ENCODE measurements at regions not wholly inside any gene's neighbourhood (a gene's known extent, or its start where the extent isn't known, plus 50 kb on each side); places are given as distances from the start of the nearest gene placed in this dataset.

GRCh38 chr1:218948446-218948845, 225.2 kb upstream of the LYPLAL1 start:
- CTCF ChIA-PET = no interaction called here

GRCh38 chr1:218953386-218953785, 220.3 kb upstream of the LYPLAL1 start:
- ChIA-PET CTCF (interaction anchor here (0.9 kb wide), 1 partner anchor 159 kb away, joined by 3 read pairs; no protein-coding TSS in a partner anchor), SMC1A (ENCODE audit: uncharacterized antibody, unreplicated experiment) (no interaction called here), RAD21 (ENCODE audit: unreplicated experiment) (no interaction called here), POLR2A (no interaction called here)
- no peaks in the 10 kb centered on the region for H3K79me2 ChIP-seq (ENCODE audit: control insufficient read depth, insufficient read depth, low read length)
- H3K36me3 ChIP-seq (ENCODE audit: control insufficient read depth in 2 of 2, insufficient read depth in 2 of 2, low read length in 1 of 2) = no peaks in the 10 kb centered on the region
- intact Hi-C loops (cut with micrococcal nuclease; ENCODE audit: unreplicated experiment) (no loop called here), in situ Hi-C loops (cut with MboI) (no loop called here)
- BruUV-seq (replicated peaks) = no TSS peak
- TF ChIP-seq SKIL (IDR thresholded peaks at IDR 0.05; ENCODE audit: low read depth, poor library complexity, severe bottlenecking) = no peak
- no peak for TF ChIP-seq MEF2B (IDR thresholded peaks at IDR 0.05; ENCODE audit: partially characterized antibody, poor library complexity, severe bottlenecking)
- no peak for TF ChIP-seq TCF12 (IDR thresholded peaks at IDR 0.05; ENCODE audit: low read depth, low read length)
- TF ChIP-seq YBX1 (IDR thresholded peaks at IDR 0.05) = no peak
- no peak for FAIRE-seq
- H3K27ac ChIP-seq (ENCODE audit: control insufficient read depth, insufficient read depth) = no peak overlapping the region
- no peak overlapping the region for H2AFZ ChIP-seq (ENCODE audit: control insufficient read depth, low read depth, low read length)
- no peak for DNase-seq (ENCODE audit: low read depth, low spot score)
- H3K4me1 ChIP-seq (ENCODE audit: control insufficient read depth, insufficient read depth, low read length) = no peaks in the 10 kb centered on the region
- H3K27me3 ChIP-seq (replicated peaks in 1 of 2; ENCODE audit: control insufficient read depth in 2 of 2, insufficient read depth in 2 of 2, low read length in 1 of 2) = no peaks in the 10 kb centered on the region
- no peak overlapping the region for H3K4me3 ChIP-seq
- ATAC-seq = no peak
- no peaks in the 10 kb centered on the region for H3K9me3 ChIP-seq (replicated peaks; ENCODE audit: control insufficient read depth, insufficient read depth, low read length)
- H3K4me2 ChIP-seq (ENCODE audit: control insufficient read depth, insufficient read depth) = no peak overlapping the region
- no peak overlapping the region for H3K9ac ChIP-seq (ENCODE audit: control insufficient read depth, insufficient read depth, low read length)
- no peaks in the 10 kb centered on the region for H4K20me1 ChIP-seq (ENCODE audit: control insufficient read depth, insufficient read depth)
- WGBS (ENCODE audit: insufficient coverage, insufficient replicate concordance, low lambda C conversion rate, missing lambda C conversion rate) = 0% methylated on average over 1 of the region's 1 CpG

More at GRCh38 chr1:218948446-218948845, 225.2 kb upstream of the LYPLAL1 start:
- ATAC-seq = no peak
- Histone ChIP-seq H3K4me3 (no peak overlapping the region), H3K27me3 (replicated peaks in 1 of 2; ENCODE audit: control insufficient read depth in 2 of 2, insufficient read depth in 2 of 2, low read length in 1 of 2) (no peaks in the 10 kb centered on the region), H2AFZ (ENCODE audit: control insufficient read depth, low read depth, low read length) (no peak overlapping the region), H3K27ac (ENCODE audit: control insufficient read depth, insufficient read depth) (no peak overlapping the region), H3K9me3 (replicated peaks; ENCODE audit: control insufficient read depth, insufficient read depth, low read length) (no peaks in the 10 kb centered on the region), H3K9ac (ENCODE audit: control insufficient read depth, insufficient read depth, low read length) (no peak overlapping the region), H3K36me3 (ENCODE audit: control insufficient read depth in 2 of 2, insufficient read depth in 2 of 2, low read length in 1 of 2) (no peaks in the 10 kb centered on the region), H3K4me2 (ENCODE audit: control insufficient read depth, insufficient read depth) (no peak overlapping the region), H4K20me1 (ENCODE audit: control insufficient read depth, insufficient read depth) (no peaks in the 10 kb centered on the region), H3K79me2 (ENCODE audit: control insufficient read depth, insufficient read depth, low read length) (no peaks in the 10 kb centered on the region), H3K4me1 (ENCODE audit: control insufficient read depth, insufficient read depth, low read length) (no peaks in the 10 kb centered on the region)
- in situ Hi-C loops (cut with MboI) = no loop called here
- ChIA-PET RAD21 (ENCODE audit: unreplicated experiment) (no interaction called here), POLR2A (no interaction called here), SMC1A (ENCODE audit: uncharacterized antibody, unreplicated experiment) (no interaction called here)
- FAIRE-seq = no peak
- TF ChIP-seq USF1 (IDR thresholded peaks at IDR 0.05; ENCODE audit: borderline replicate concordance, extremely low read length, insufficient read depth, low read depth, low read length) (no peak), FOS (IDR thresholded peaks at IDR 0.05; ENCODE audit: borderline replicate concordance, extremely low read depth, insufficient read length) (no peak), CBX5 (IDR thresholded peaks at IDR 0.05; ENCODE audit: low read depth) (no peak), POU2F2 (IDR thresholded peaks at IDR 0.05; ENCODE audit: borderline replicate concordance, low read depth, low read length) (no peak)
- BruUV-seq (replicated peaks) = no TSS peak
- 39% methylated on average over 5 of the region's 6 CpGs for WGBS (ENCODE audit: insufficient coverage, insufficient replicate concordance, low lambda C conversion rate, missing lambda C conversion rate)
- intact Hi-C loops (cut with micrococcal nuclease; ENCODE audit: unreplicated experiment) = no loop called here
- DNase-seq (ENCODE audit: low read depth, low spot score) = no peak

Data from GM12878 (cell line).